ENCODE measurements at regions not wholly inside any gene's neighbourhood (a gene's known extent, or its start where the extent isn't known, plus 50 kb on each side); places are given as distances from the start of the nearest gene placed in this dataset.

DNA sequence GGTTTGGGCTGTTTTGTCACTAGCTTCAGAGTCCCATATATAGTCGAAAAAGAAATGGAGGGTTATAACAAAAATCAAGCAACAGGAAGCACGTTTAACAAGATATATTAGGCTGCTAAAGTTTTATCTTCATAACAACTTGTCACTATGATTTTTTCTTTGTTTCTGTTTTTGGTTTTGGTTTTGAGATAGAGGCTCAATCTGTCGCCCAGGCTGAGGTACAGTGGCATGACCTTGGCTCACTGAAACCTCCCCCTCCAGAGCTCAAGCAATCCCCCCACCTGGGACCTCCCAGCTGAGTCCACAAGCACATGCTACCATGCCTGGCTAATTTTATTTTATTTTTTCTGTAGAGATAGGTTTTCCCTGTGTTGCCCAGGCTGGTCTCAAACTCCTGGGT, 2664.4 kb downstream of the ARAP2 start:
- Histone ChIP-seq H3K9ac (ENCODE audit: low read length) (no peak overlapping the region), H3K9me3 (ENCODE audit: control insufficient read depth, insufficient read depth, low read depth, low read length) (no peaks in the 10 kb centered on the region), H3K4me1 (ENCODE audit: control insufficient read depth, insufficient read depth, low read length) (no peaks in the 10 kb centered on the region), H3K27me3 (ENCODE audit: control insufficient read depth, insufficient read depth, low read length) (no peaks in the 10 kb centered on the region), H3K27ac (ENCODE audit: low read depth, low read length) (no peak overlapping the region), H3K36me3 (ENCODE audit: control insufficient read depth, insufficient read depth, low read length) (no peaks in the 10 kb centered on the region), H3K4me3 (ENCODE audit: low read depth, low read length) (no peak overlapping the region)

GRCh38 chr4:33592701-33593100, 2651.6 kb downstream of the ARAP2 start:
- no peak overlapping the region for H3K4me3 ChIP-seq (ENCODE audit: low read depth, low read length)
- H3K27ac ChIP-seq (ENCODE audit: low read depth, low read length), result no peak overlapping the region
- H3K9ac ChIP-seq (ENCODE audit: low read length), result no peak overlapping the region
- no peaks in the 10 kb centered on the region for H3K4me1 ChIP-seq (ENCODE audit: control insufficient read depth, insufficient read depth, low read length)
- H3K36me3 ChIP-seq (ENCODE audit: control insufficient read depth, insufficient read depth, low read length), result no peaks in the 10 kb centered on the region
- peaks cover 62% of the 10 kb centered on the region for H3K9me3 ChIP-seq (ENCODE audit: control insufficient read depth, insufficient read depth, low read depth, low read length)
- no peaks in the 10 kb centered on the region for H3K27me3 ChIP-seq (ENCODE audit: control insufficient read depth, insufficient read depth, low read length)

- no peaks in the 10 kb centered on the region for H3K4me1 ChIP-seq (ENCODE audit: control insufficient read depth, insufficient read depth, low read length)
- H3K9ac ChIP-seq (ENCODE audit: low read length), result no peak overlapping the region
- no peaks in the 10 kb centered on the region for H3K36me3 ChIP-seq (ENCODE audit: control insufficient read depth, insufficient read depth, low read length)
- H3K4me3 ChIP-seq (ENCODE audit: low read depth, low read length), result no peak overlapping the region
- peaks cover 46% of the 10 kb centered on the region for H3K9me3 ChIP-seq (ENCODE audit: control insufficient read depth, insufficient read depth, low read depth, low read length)
- H3K27me3 ChIP-seq (ENCODE audit: control insufficient read depth, insufficient read depth, low read length), result no peaks in the 10 kb centered on the region
- no peak overlapping the region for H3K27ac ChIP-seq (ENCODE audit: low read depth, low read length)
These were observed 2637.4 kb downstream of the ARAP2 start for GRCh38 chr4:33606951-33607350.

- H3K36me3 ChIP-seq (ENCODE audit: control insufficient read depth, insufficient read depth, low read length), result no peaks in the 10 kb centered on the region
- H3K27ac ChIP-seq (ENCODE audit: low read depth, low read length), result no peak overlapping the region
- H3K9ac ChIP-seq (ENCODE audit: low read length), result no peak overlapping the region
- H3K9me3 ChIP-seq (ENCODE audit: control insufficient read depth, insufficient read depth, low read depth, low read length), result peaks cover 20% of the 10 kb centered on the region
- H3K4me3 ChIP-seq (ENCODE audit: low read depth, low read length), result no peak overlapping the region
- H3K27me3 ChIP-seq (ENCODE audit: control insufficient read depth, insufficient read depth, low read length), result no peaks in the 10 kb centered on the region
- H3K4me1 ChIP-seq (ENCODE audit: control insufficient read depth, insufficient read depth, low read length), result no peaks in the 10 kb centered on the region
These were observed 2628.2 kb downstream of the ARAP2 start for GRCh38 chr4:33616121-33616520.

- H3K4me1 ChIP-seq (ENCODE audit: control insufficient read depth, insufficient read depth, low read length), result no peaks in the 10 kb centered on the region
- H3K27ac ChIP-seq (ENCODE audit: low read depth, low read length), result no peak overlapping the region
- no peaks in the 10 kb centered on the region for H3K36me3 ChIP-seq (ENCODE audit: control insufficient read depth, insufficient read depth, low read length)
- H3K27me3 ChIP-seq (ENCODE audit: control insufficient read depth, insufficient read depth, low read length), result no peaks in the 10 kb centered on the region
- no peak overlapping the region for H3K4me3 ChIP-seq (ENCODE audit: low read depth, low read length)
- H3K9ac ChIP-seq (ENCODE audit: low read length), result no peak overlapping the region
- H3K9me3 ChIP-seq (ENCODE audit: control insufficient read depth, insufficient read depth, low read depth, low read length), result no peaks in the 10 kb centered on the region
These were observed 2618.6 kb downstream of the ARAP2 start for GRCh38 chr4:33625748-33626147.

DNA sequence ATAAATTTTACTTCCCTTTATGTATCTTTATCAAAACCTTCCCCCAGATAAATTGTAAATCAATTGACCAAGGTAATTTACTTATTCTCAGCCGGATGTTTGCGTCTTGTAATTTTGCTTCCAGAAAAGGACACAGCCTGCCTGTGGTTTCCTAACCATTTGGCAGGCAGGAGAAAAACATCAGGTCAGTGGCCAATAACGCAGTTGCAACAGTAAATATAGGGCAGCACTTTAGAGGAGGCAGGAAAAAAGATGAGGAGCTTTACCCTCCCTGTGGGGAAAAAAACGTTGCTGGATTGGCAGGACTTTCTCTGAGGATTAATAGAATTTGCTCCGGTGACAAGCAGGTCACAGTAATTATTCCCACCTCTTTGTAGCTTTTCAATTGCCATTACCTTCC, 2618.1 kb downstream of the ARAP2 start:
- no peaks in the 10 kb centered on the region for H3K36me3 ChIP-seq (ENCODE audit: control insufficient read depth, insufficient read depth, low read length)
- no peak overlapping the region for H3K27ac ChIP-seq (ENCODE audit: low read depth, low read length)
- H3K9me3 ChIP-seq (ENCODE audit: control insufficient read depth, insufficient read depth, low read depth, low read length), result no peaks in the 10 kb centered on the region
- H3K9ac ChIP-seq (ENCODE audit: low read length), result no peak overlapping the region
- no peaks in the 10 kb centered on the region for H3K4me1 ChIP-seq (ENCODE audit: control insufficient read depth, insufficient read depth, low read length)
- no peaks in the 10 kb centered on the region for H3K27me3 ChIP-seq (ENCODE audit: control insufficient read depth, insufficient read depth, low read length)
- H3K4me3 ChIP-seq (ENCODE audit: low read depth, low read length), result no peak overlapping the region

DNA sequence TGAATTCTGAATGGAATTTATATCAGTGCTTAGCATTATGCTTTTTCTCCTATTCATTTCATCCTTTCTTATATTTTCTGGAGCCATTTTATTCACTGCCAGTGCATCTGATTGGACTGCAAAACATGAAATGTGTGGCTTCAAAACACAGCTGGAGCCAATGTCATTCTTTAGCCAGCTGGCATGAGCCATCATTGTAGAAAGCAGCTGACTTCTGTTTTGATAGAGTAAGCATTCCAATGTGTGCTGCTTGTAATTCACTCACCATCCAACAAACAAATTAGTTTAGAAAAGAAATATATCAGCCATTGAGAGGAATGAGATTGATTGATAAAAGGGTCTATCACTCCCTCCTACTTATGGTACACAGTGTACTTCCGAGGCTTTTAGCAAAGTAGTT, 2616.0 kb downstream of the ARAP2 start:
- Histone ChIP-seq H3K4me1 (ENCODE audit: control insufficient read depth, insufficient read depth, low read length) (no peaks in the 10 kb centered on the region), H3K36me3 (ENCODE audit: control insufficient read depth, insufficient read depth, low read length) (no peaks in the 10 kb centered on the region), H3K27ac (ENCODE audit: low read depth, low read length) (no peak overlapping the region), H3K9ac (ENCODE audit: low read length) (no peak overlapping the region), H3K27me3 (ENCODE audit: control insufficient read depth, insufficient read depth, low read length) (no peaks in the 10 kb centered on the region), H3K4me3 (ENCODE audit: low read depth, low read length) (no peak overlapping the region), H3K9me3 (ENCODE audit: control insufficient read depth, insufficient read depth, low read depth, low read length) (no peaks in the 10 kb centered on the region)

DNA sequence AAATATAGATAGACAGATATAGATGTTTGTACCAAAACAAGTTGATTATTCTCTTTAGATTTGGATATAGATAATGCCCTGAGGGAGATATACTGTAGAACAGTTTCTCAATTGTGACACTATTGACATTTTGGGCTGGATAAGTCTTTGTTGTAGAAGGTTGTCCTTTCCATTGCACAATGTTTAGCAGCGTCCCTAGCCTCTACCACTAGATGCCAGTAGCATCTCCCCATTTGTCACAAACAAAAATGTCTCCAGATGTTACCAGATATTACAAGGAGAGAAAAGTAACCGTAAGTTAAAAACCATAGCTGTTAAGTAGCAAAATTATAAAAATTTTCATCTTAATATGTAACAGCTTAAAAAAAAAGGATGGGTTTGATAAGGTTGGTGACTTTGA, 2595.3 kb downstream of the ARAP2 start:
- Histone ChIP-seq H3K9me3 (ENCODE audit: control insufficient read depth, insufficient read depth, low read depth, low read length) (no peaks in the 10 kb centered on the region), H3K4me1 (ENCODE audit: control insufficient read depth, insufficient read depth, low read length) (no peaks in the 10 kb centered on the region), H3K27ac (ENCODE audit: low read depth, low read length) (no peak overlapping the region), H3K27me3 (ENCODE audit: control insufficient read depth, insufficient read depth, low read length) (no peaks in the 10 kb centered on the region), H3K9ac (ENCODE audit: low read length) (no peak overlapping the region), H3K4me3 (ENCODE audit: low read depth, low read length) (no peak overlapping the region), H3K36me3 (ENCODE audit: control insufficient read depth, insufficient read depth, low read length) (no peaks in the 10 kb centered on the region)

GRCh38 chr4:33649471-33649870, 2594.8 kb downstream of the ARAP2 start:
- no peak overlapping the region for H3K27ac ChIP-seq (ENCODE audit: low read depth, low read length)
- H3K4me1 ChIP-seq (ENCODE audit: control insufficient read depth, insufficient read depth, low read length), result no peaks in the 10 kb centered on the region
- H3K4me3 ChIP-seq (ENCODE audit: low read depth, low read length), result no peak overlapping the region
- H3K27me3 ChIP-seq (ENCODE audit: control insufficient read depth, insufficient read depth, low read length), result no peaks in the 10 kb centered on the region
- no peaks in the 10 kb centered on the region for H3K9me3 ChIP-seq (ENCODE audit: control insufficient read depth, insufficient read depth, low read depth, low read length)
- H3K36me3 ChIP-seq (ENCODE audit: control insufficient read depth, insufficient read depth, low read length), result no peaks in the 10 kb centered on the region
- H3K9ac ChIP-seq (ENCODE audit: low read length), result no peak overlapping the region

- H3K4me1 ChIP-seq (ENCODE audit: control insufficient read depth, insufficient read depth, low read length), result no peaks in the 10 kb centered on the region
- no peak overlapping the region for H3K27ac ChIP-seq (ENCODE audit: low read depth, low read length)
- no peak overlapping the region for H3K9ac ChIP-seq (ENCODE audit: low read length)
- H3K4me3 ChIP-seq (ENCODE audit: low read depth, low read length), result no peak overlapping the region
- no peaks in the 10 kb centered on the region for H3K27me3 ChIP-seq (ENCODE audit: control insufficient read depth, insufficient read depth, low read length)
- no peaks in the 10 kb centered on the region for H3K36me3 ChIP-seq (ENCODE audit: control insufficient read depth, insufficient read depth, low read length)
- H3K9me3 ChIP-seq (ENCODE audit: control insufficient read depth, insufficient read depth, low read depth, low read length), result no peaks in the 10 kb centered on the region
These were observed 2594.3 kb downstream of the ARAP2 start for GRCh38 chr4:33650036-33650435.

DNA sequence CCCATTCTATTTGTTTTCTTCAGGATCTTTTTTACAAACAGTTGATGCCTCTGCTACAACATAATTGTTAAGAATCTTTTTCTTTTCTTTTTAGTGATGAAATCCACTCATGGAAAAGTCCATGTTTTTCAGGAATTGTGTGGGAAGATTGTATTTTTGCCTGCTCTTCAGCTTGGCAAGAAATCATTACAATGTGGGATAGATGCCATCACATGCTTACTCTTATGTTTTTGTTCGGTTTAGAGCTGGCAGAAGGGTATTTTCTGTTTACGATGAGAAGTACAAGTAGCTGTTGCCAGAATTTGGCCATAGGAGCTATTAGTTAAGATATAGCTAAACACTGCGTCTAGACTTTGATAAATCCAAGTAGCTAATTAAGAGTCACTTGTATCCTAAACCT, 2585.3 kb downstream of the ARAP2 start:
- H3K4me1 ChIP-seq (ENCODE audit: control insufficient read depth, insufficient read depth, low read length), result no peaks in the 10 kb centered on the region
- H3K4me3 ChIP-seq (ENCODE audit: low read depth, low read length), result no peak overlapping the region
- no peak overlapping the region for H3K27ac ChIP-seq (ENCODE audit: low read depth, low read length)
- H3K9ac ChIP-seq (ENCODE audit: low read length), result no peak overlapping the region
- H3K9me3 ChIP-seq (ENCODE audit: control insufficient read depth, insufficient read depth, low read depth, low read length), result peaks cover 7% of the 10 kb centered on the region
- H3K27me3 ChIP-seq (ENCODE audit: control insufficient read depth, insufficient read depth, low read length), result no peaks in the 10 kb centered on the region
- H3K36me3 ChIP-seq (ENCODE audit: control insufficient read depth, insufficient read depth, low read length), result no peaks in the 10 kb centered on the region

GRCh38 chr4:33661636-33662035, 2582.7 kb downstream of the ARAP2 start:
- Histone ChIP-seq H3K9me3 (ENCODE audit: control insufficient read depth, insufficient read depth, low read depth, low read length) (peaks cover 7% of the 10 kb centered on the region), H3K27me3 (ENCODE audit: control insufficient read depth, insufficient read depth, low read length) (no peaks in the 10 kb centered on the region), H3K9ac (ENCODE audit: low read length) (no peak overlapping the region), H3K4me1 (ENCODE audit: control insufficient read depth, insufficient read depth, low read length) (no peaks in the 10 kb centered on the region), H3K4me3 (ENCODE audit: low read depth, low read length) (no peak overlapping the region), H3K36me3 (ENCODE audit: control insufficient read depth, insufficient read depth, low read length) (no peaks in the 10 kb centered on the region), H3K27ac (ENCODE audit: low read depth, low read length) (no peak overlapping the region)
